HCT116 (cell line): ENCODE measurements at regions not wholly inside any gene's neighbourhood (a gene's known extent, or its start where the extent isn't known, plus 50 kb on each side); places are given as distances from the start of the nearest gene placed in this dataset.

Experiments used
- EZH2 ChIP-seq: fragments of 200-600 bp; sonication (generic); IDR thresholded peaks from 2 replicates; pipeline ENCODE4 v1.6.1; 2017; ENCODE audit warnings: antibody characterized with exemption, mixed run types
- POLR2A ChIP-seq: IDR thresholded peaks from 2 replicates; pipeline ENCODE4 v1.7.0; 2011; ENCODE audit warnings: borderline replicate concordance; ENCODE audit not compliant: insufficient read depth, insufficient read length; ENCODE audit errors: extremely low read depth
- POLR2AphosphoS5 ChIP-seq: IDR thresholded peaks from 2 replicates; pipeline ENCODE4 v1.6.1; 2011; ENCODE audit warnings: mild to moderate bottlenecking, low read depth, low read length, moderate library complexity
- SRF ChIP-seq: IDR thresholded peaks from 2 replicates; pipeline ENCODE4 v1.6.1; 2012; ENCODE audit warnings: low read depth
- TCF7L2 ChIP-seq: IDR thresholded peaks from 2 replicates; pipeline ENCODE4 v1.7.0; 2011; ENCODE audit warnings: borderline replicate concordance, inconsistent platforms; ENCODE audit not compliant: insufficient read depth, insufficient read length; ENCODE audit errors: extremely low read depth
- TF ChIP-seq, protein P1 (sequence below): IDR thresholded peaks from 2 replicates; pipeline ENCODE4 v1.6.1; 2012
- TF ChIP-seq, protein P2 (sequence below), 3 experiments: fragments of 200-600 bp in 1 of 3; sonication (generic) in 1 of 3; IDR thresholded peaks in 2 of 3; conservative IDR thresholded peaks in 1 of 3; 2 replicates each; pipeline ENCODE4 v1.5.1; 2012 to 2017; ENCODE audit warnings: low read depth in 2 of 3, low read length in 2 of 3, antibody characterized with exemption in 1 of 3, borderline replicate concordance in 1 of 3, control low read depth in 1 of 3, mild to moderate bottlenecking in 1 of 3, mixed read lengths in 1 of 3, mixed run types in 1 of 3, moderate library complexity in 1 of 3; ENCODE audit not compliant: insufficient read depth in 1 of 3
- TF ChIP-seq, protein P3 (sequence below): IDR thresholded peaks from 2 replicates; pipeline ENCODE4 v1.6.1; 2012

DNA sequence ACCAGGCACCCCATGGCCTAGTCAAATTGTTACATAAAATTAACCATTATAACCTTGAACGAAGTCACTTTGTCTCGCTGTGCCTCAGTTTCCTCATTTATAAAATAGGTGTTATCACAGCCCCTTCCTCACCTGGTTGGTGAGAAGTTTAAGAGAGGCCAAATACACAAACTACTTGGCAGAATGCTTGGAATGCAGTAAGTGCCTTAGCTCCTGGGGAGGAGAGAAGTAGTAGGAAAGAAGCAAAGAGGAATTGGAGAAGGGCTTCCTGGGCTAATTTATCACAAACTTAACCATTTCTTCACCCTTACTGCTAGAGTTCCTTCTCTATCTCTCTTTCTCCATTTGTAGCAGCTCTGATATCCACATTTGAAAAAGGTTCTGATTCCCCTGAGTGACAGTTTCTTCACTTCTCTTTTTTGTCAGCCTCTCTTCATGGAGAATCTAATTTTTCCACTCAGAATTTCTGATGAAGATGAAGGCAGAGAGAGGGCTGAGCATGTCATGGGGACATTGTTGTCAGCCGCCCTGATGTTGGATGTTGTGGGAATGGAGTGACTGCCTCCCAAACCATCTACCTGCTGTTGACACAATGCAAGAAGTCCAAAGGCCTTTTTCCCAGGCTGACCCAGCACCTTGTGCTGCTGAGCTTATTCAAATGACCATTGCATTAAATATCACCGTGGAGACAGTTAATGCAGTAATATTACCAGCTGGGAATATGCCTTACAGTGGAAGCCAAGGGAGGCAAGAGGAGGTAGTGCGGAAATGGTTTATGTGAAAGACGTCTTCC is 60.4 kb downstream of the BOD1L2 start:
- TF ChIP-seq EZH2 (no peak), POLR2A (no peak), SRF (no peak), POLR2AphosphoS5 (no peak), TCF7L2 (no peak)
- TF ChIP-seq, protein P1, sequence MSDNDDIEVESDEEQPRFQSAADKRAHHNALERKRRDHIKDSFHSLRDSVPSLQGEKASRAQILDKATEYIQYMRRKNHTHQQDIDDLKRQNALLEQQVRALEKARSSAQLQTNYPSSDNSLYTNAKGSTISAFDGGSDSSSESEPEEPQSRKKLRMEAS = no peak
- TF ChIP-seq, protein P2, sequence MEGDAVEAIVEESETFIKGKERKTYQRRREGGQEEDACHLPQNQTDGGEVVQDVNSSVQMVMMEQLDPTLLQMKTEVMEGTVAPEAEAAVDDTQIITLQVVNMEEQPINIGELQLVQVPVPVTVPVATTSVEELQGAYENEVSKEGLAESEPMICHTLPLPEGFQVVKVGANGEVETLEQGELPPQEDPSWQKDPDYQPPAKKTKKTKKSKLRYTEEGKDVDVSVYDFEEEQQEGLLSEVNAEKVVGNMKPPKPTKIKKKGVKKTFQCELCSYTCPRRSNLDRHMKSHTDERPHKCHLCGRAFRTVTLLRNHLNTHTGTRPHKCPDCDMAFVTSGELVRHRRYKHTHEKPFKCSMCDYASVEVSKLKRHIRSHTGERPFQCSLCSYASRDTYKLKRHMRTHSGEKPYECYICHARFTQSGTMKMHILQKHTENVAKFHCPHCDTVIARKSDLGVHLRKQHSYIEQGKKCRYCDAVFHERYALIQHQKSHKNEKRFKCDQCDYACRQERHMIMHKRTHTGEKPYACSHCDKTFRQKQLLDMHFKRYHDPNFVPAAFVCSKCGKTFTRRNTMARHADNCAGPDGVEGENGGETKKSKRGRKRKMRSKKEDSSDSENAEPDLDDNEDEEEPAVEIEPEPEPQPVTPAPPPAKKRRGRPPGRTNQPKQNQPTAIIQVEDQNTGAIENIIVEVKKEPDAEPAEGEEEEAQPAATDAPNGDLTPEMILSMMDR (IDR thresholded peaks at IDR 0.05 in 2 of 3, conservative IDR thresholded peaks at IDR 0.05 in 1 of 3; ENCODE audit: borderline replicate concordance in 1 of 3, insufficient read depth in 1 of 3, low read depth in 2 of 3, low read length in 2 of 3) = no peak
- TF ChIP-seq, protein P3, sequence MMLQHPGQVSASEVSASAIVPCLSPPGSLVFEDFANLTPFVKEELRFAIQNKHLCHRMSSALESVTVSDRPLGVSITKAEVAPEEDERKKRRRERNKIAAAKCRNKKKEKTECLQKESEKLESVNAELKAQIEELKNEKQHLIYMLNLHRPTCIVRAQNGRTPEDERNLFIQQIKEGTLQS = no peak
